ENCODE measurements at regions not wholly inside any gene's neighbourhood (a gene's known extent, or its start where the extent isn't known, plus 50 kb on each side); places are given as distances from the start of the nearest gene placed in this dataset.
"Not testable (repeated sequence)": the region's sequence is repeated elsewhere in the genome, so short reads cannot be mapped to it uniquely, and the experiment has no call there.

GRCh38 chr10:4252701-4253100 lies 467.7 kb upstream of the KLF6 start:
- no peak for DNase-seq (ENCODE audit: low spot score)
- in situ Hi-C loops (cut with HindIII; ENCODE audit: low sequenced_read_pairs) = no loop called here

GRCh38 chr10:4250587-4250887 lies 465.5 kb upstream of the KLF6 start:
- in situ Hi-C loops (cut with HindIII; ENCODE audit: low sequenced_read_pairs) = no loop called here
- no peak for DNase-seq (ENCODE audit: low spot score)

- in situ Hi-C loops (cut with HindIII; ENCODE audit: low sequenced_read_pairs) = no loop called here
Measured at GRCh38 chr10:4249841-4250586, 465.0 kb upstream of the KLF6 start.

GRCh38 chr10:4247379-4247778 lies 462.4 kb upstream of the KLF6 start:
- in situ Hi-C loops (cut with HindIII; ENCODE audit: low sequenced_read_pairs) = no loop called here
- no peak for DNase-seq (ENCODE audit: low spot score)

More at GRCh38 chr10:4249841-4250586, 465.0 kb upstream of the KLF6 start:
- no peak for DNase-seq (ENCODE audit: low spot score)

GRCh38 chr10:4246881-4247358 lies 461.9 kb upstream of the KLF6 start:
- no peak for DNase-seq (ENCODE audit: low spot score)
- in situ Hi-C loops (cut with HindIII; ENCODE audit: low sequenced_read_pairs) = no loop called here

GRCh38 chr10:4243651-4244050 lies 458.6 kb upstream of the KLF6 start:
- in situ Hi-C loops (cut with HindIII; ENCODE audit: low sequenced_read_pairs) = no loop called here

GRCh38 chr10:4243169-4243568 lies 458.2 kb upstream of the KLF6 start:
- DNase-seq (ENCODE audit: low spot score) = no peak
- in situ Hi-C loops (cut with HindIII; ENCODE audit: low sequenced_read_pairs) = no loop called here

More at GRCh38 chr10:4243651-4244050, 458.6 kb upstream of the KLF6 start:
- DNase-seq (ENCODE audit: low spot score) = no peak

- no peak for DNase-seq (ENCODE audit: low spot score)
- in situ Hi-C loops (cut with HindIII; ENCODE audit: low sequenced_read_pairs) = no loop called here
Measured at GRCh38 chr10:4242561-4243035, 457.6 kb upstream of the KLF6 start.

- no peak for DNase-seq (ENCODE audit: low spot score)
- in situ Hi-C loops (cut with HindIII; ENCODE audit: low sequenced_read_pairs) = no loop called here
Measured at GRCh38 chr10:4241724-4242345, 456.8 kb upstream of the KLF6 start.

GRCh38 chr10:4240608-4241197 lies 455.7 kb upstream of the KLF6 start:
- no peak for DNase-seq (ENCODE audit: low spot score)
- in situ Hi-C loops (cut with HindIII; ENCODE audit: low sequenced_read_pairs) = no loop called here

- in situ Hi-C loops (cut with HindIII; ENCODE audit: low sequenced_read_pairs) = no loop called here
- no peak for DNase-seq (ENCODE audit: low spot score)
Measured at GRCh38 chr10:4239186-4239585, 454.2 kb upstream of the KLF6 start.

GRCh38 chr10:4236905-4237304 lies 451.9 kb upstream of the KLF6 start:
- in situ Hi-C loops (cut with HindIII; ENCODE audit: low sequenced_read_pairs); DNase-seq (ENCODE audit: low spot score): not testable (repeated sequence)

GRCh38 chr10:4234661-4235060 lies 449.7 kb upstream of the KLF6 start:
- no peak for DNase-seq (ENCODE audit: low spot score)
- in situ Hi-C loops (cut with HindIII; ENCODE audit: low sequenced_read_pairs) = no loop called here

GRCh38 chr10:4231439-4231838 lies 446.4 kb upstream of the KLF6 start:
- DNase-seq (ENCODE audit: low spot score) = no peak
- in situ Hi-C loops (cut with HindIII; ENCODE audit: low sequenced_read_pairs) = no loop called here

GRCh38 chr10:4230036-4230435 lies 445.0 kb upstream of the KLF6 start:
- in situ Hi-C loops (cut with HindIII; ENCODE audit: low sequenced_read_pairs) = no loop called here
- no peak for DNase-seq (ENCODE audit: low spot score)

- no peak for DNase-seq (ENCODE audit: low spot score)
- in situ Hi-C loops (cut with HindIII; ENCODE audit: low sequenced_read_pairs) = no loop called here
Measured at GRCh38 chr10:4229106-4229505, 444.1 kb upstream of the KLF6 start.

- no peak for DNase-seq (ENCODE audit: low spot score)
- in situ Hi-C loops (cut with HindIII; ENCODE audit: low sequenced_read_pairs) = no loop called here
Measured at GRCh38 chr10:4227586-4227985, 442.6 kb upstream of the KLF6 start.

- in situ Hi-C loops (cut with HindIII; ENCODE audit: low sequenced_read_pairs) = no loop called here
- no peak for DNase-seq (ENCODE audit: low spot score)
Measured at GRCh38 chr10:4226941-4227540, 442.0 kb upstream of the KLF6 start.

- DNase-seq (ENCODE audit: low spot score) = no peak
- in situ Hi-C loops (cut with HindIII; ENCODE audit: low sequenced_read_pairs) = no loop called here
Measured at GRCh38 chr10:4224178-4224577, 439.2 kb upstream of the KLF6 start.

GRCh38 chr10:4221310-4221709 lies 436.3 kb upstream of the KLF6 start:
- in situ Hi-C loops (cut with HindIII; ENCODE audit: low sequenced_read_pairs); DNase-seq (ENCODE audit: low spot score): not testable (repeated sequence)

Measured in G401 (cell line).